GM21717 (cell line): ENCODE measurements at regions not wholly inside any gene's neighbourhood (a gene's known extent, or its start where the extent isn't known, plus 50 kb on each side); places are given as distances from the start of the nearest gene placed in this dataset.

Experiments
- ATAC-seq: cut with Tn5 transposase; IDR thresholded peaks from one replicate; pipeline ENCODE4 v1.9.1; 2021; ENCODE audit warnings: mild to moderate bottlenecking, moderate library complexity; ENCODE audit not compliant: unreplicated experiment

GRCh38 chr20:20888936-20889335 is 176.5 kb upstream of the RALGAPA2 start:
- ATAC-seq = no peak

- no peak for ATAC-seq
These were observed 175.8 kb upstream of the RALGAPA2 start for GRCh38 chr20:20888266-20888656.

- ATAC-seq = no peak
These were observed 175.3 kb upstream of the RALGAPA2 start for GRCh38 chr20:20887593-20888265.

GRCh38 chr20:20881808-20882207 is 169.4 kb upstream of the RALGAPA2 start:
- ATAC-seq = no peak

GRCh38 chr20:20877079-20877478 is 164.6 kb upstream of the RALGAPA2 start:
- no peak for ATAC-seq

GRCh38 chr20:20875716-20876115 is 163.3 kb upstream of the RALGAPA2 start:
- ATAC-seq = no peak

- ATAC-seq = no peak
These were observed 160.0 kb upstream of the RALGAPA2 start for GRCh38 chr20:20872428-20872827.

GRCh38 chr20:20869161-20869775 is 156.8 kb upstream of the RALGAPA2 start:
- no peak for ATAC-seq

GRCh38 chr20:20864351-20865096 is 152.1 kb upstream of the RALGAPA2 start:
- no peak for ATAC-seq

GRCh38 chr20:20860078-20860806 is 147.8 kb upstream of the RALGAPA2 start:
- peak; percentile 78 for ATAC-seq

GRCh38 chr20:20859510-20859909 is 147.1 kb upstream of the RALGAPA2 start:
- ATAC-seq = no peak

- ATAC-seq = no peak
These were observed 144.5 kb upstream of the RALGAPA2 start for GRCh38 chr20:20856956-20857355.

GRCh38 chr20:20856306-20856705 is 143.9 kb upstream of the RALGAPA2 start:
- no peak for ATAC-seq

- ATAC-seq = no peak
These were observed 138.9 kb upstream of the RALGAPA2 start for GRCh38 chr20:20851385-20851784.

GRCh38 chr20:20850407-20850806 is 138.0 kb upstream of the RALGAPA2 start:
- no peak for ATAC-seq

- ATAC-seq = no peak
These were observed 136.7 kb upstream of the RALGAPA2 start for GRCh38 chr20:20849161-20849560.

GRCh38 chr20:20847814-20848213 is 135.4 kb upstream of the RALGAPA2 start:
- ATAC-seq = no peak

- no peak for ATAC-seq
These were observed 131.5 kb upstream of the RALGAPA2 start for GRCh38 chr20:20843982-20844381.

- ATAC-seq = no peak
These were observed 127.3 kb upstream of the RALGAPA2 start for GRCh38 chr20:20839771-20840170.

- no peak for ATAC-seq
These were observed 125.2 kb upstream of the RALGAPA2 start for GRCh38 chr20:20837574-20838021.

- ATAC-seq = no peak
These were observed 124.4 kb upstream of the RALGAPA2 start for GRCh38 chr20:20836836-20837235.
